ENCODE measurements at regions not wholly inside any gene's neighbourhood (a gene's known extent, or its start where the extent isn't known, plus 50 kb on each side); places are given as distances from the start of the nearest gene placed in this dataset.

DNA sequence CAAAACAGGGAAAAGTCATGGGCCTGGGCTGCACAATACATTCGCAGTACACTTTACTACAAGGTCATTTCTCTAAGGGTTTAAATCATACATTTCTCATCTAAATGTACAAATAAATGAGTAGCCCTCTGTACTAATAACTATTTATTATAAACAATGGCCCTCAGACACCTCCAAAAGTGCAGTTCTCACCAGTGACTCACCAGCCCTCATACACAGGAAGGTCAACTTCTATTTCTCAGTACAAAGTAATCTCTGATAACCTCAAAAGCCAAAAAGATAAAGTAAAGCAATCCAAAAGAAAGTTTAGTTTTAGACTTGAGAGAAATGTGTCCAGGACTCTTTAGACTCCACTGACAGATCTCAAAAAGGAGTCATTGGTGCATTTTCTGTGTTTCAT lies 1258.1 kb upstream of the CDH6 start:
- TF ChIP-seq GATA3 (IDR thresholded peaks at IDR 0.05; ENCODE audit: low read depth, low read length) = no peak
- no peak for TF ChIP-seq GATA2 (IDR thresholded peaks at IDR 0.05; ENCODE audit: low read depth, low read length)
